Liver (tissue), 8 donors: ENCODE measurements at regions not wholly inside any gene's neighbourhood (a gene's known extent, or its start where the extent isn't known, plus 50 kb on each side); places are given as distances from the start of the nearest gene placed in this dataset.
"Not testable (repeated sequence)": the region's sequence is repeated elsewhere in the genome, so short reads cannot be mapped to it uniquely, and the experiment has no call there.

ENCODE experiments used
- DNase-seq: peaks from one replicate; pipeline ENCODE4 v3.0.0-alpha.2; 2017; ENCODE audit warnings: low spot score
- H3K27ac ChIP-seq, 2 donors: one replicate each; pipeline ENCODE4 v1.7.0; 2013; ENCODE audit warnings: inconsistent platforms in 2 of 2, low read length in 2 of 2, control low read depth in 1 of 2, low read depth in 1 of 2, mild to moderate bottlenecking in 1 of 2
- H3K27me3 ChIP-seq, 4 donors: one replicate each; pipeline versions ENCODE4 v1.6.1 to v1.7.0; 2013; ENCODE audit warnings: low read length in 3 of 4, inconsistent platforms in 1 of 4, mild to moderate bottlenecking in 1 of 4, moderate library complexity in 1 of 4; ENCODE audit not compliant: control insufficient read depth in 4 of 4, insufficient read depth in 4 of 4
- H3K36me3 ChIP-seq, 4 donors: one replicate each; pipeline versions ENCODE4 v1.6.1 to v1.7.0; 2013; ENCODE audit warnings: low read length in 3 of 4, mild to moderate bottlenecking in 3 of 4, low read depth in 1 of 4, moderate library complexity in 1 of 4; ENCODE audit not compliant: control insufficient read depth in 4 of 4, insufficient read depth in 3 of 4
- H3K4me1 ChIP-seq, 4 donors: one replicate each; pipeline versions ENCODE4 v1.6.1 to v1.7.0; 2013; ENCODE audit warnings: low read length in 3 of 4, mild to moderate bottlenecking in 3 of 4, moderate library complexity in 1 of 4; ENCODE audit not compliant: control insufficient read depth in 4 of 4, insufficient read depth in 4 of 4
- H3K4me3 ChIP-seq, 3 donors: one replicate each; pipeline versions ENCODE4 v1.6.1 to v1.7.0; 2013; ENCODE audit warnings: low read length in 3 of 3, control low read depth in 1 of 3, low read depth in 1 of 3, mild to moderate bottlenecking in 1 of 3
- H3K9ac ChIP-seq, 2 donors: one replicate each; pipeline ENCODE4 v1.7.0; 2013; ENCODE audit warnings: low read length in 2 of 2, mild to moderate bottlenecking in 2 of 2, moderate library complexity in 2 of 2, control low read depth in 1 of 2, low read depth in 1 of 2
- H3K9me3 ChIP-seq, 4 donors: one replicate each; pipeline versions ENCODE4 v1.6.1 to v1.7.0; 2013; ENCODE audit warnings: low read length in 3 of 4; ENCODE audit not compliant: control insufficient read depth in 4 of 4
- CTCF ChIP-seq: fragments of 150-350 bp; IDR thresholded peaks from 2 replicates; pipeline ENCODE4 v1.5.1; 2017; ENCODE audit warnings: improper control_type of control experiment, low read depth, low read length; ENCODE audit not compliant: missing input control
- HNF4G ChIP-seq: IDR thresholded peaks from 2 replicates; pipeline ENCODE4 v1.6.1; 2016; ENCODE audit warnings: antibody characterized with exemption
- WGBS: extraction: QIAGEN DNeasy Blood & Tissue Kit; methylation state at CpG from one replicate; pipeline ENCODE4 v1.1.7; 2013; 5-methylcytosine and 5-hydroxymethylcytosine counted together
- donor health status: healthy.
- donor health status: healthy.
- donor health status: healthy.
- donor health status: healthy.
- donor health status: healthy.

- no peaks in the 10 kb centered on the region for H3K27me3 ChIP-seq
- no peaks in the 10 kb centered on the region for H3K9me3 ChIP-seq
- DNase-seq: no peak
- no peak overlapping the region for H3K4me3 ChIP-seq
- H3K9ac ChIP-seq: no peak overlapping the region
- no peaks in the 10 kb centered on the region for H3K36me3 ChIP-seq
- H3K4me1 ChIP-seq: no peaks in the 10 kb centered on the region
- TF ChIP-seq CTCF (no peak), HNF4G (no peak)
- H3K27ac ChIP-seq: no peak overlapping the region
Observed at GRCh38 chr6:58290177-58290576, 972.7 kb downstream of the PRIM2 start.

DNA sequence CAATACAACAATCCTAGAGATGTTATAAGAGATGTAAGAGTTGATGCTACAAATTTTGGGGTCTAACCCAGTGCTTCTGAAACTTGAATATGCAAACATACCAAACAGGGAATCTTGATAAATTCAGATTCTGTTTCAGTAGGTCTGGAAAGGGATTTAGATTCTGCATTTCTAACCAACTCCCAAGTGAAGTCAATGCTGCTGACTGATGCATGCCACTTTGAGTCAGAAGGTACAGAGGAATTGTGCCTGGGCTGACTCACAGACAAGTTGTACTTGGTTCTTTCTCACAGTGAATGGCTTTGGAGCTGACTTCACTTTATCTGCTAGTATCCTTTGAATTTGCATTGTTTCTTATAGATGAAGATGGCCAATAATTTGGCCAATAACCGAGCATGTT lies 973.9 kb downstream of the PRIM2 start:
- not testable (repeated sequence) for H3K27me3 ChIP-seq, H3K9ac ChIP-seq, DNase-seq, H3K4me3 ChIP-seq, H3K9me3 ChIP-seq, H3K27ac ChIP-seq, H3K4me1 ChIP-seq, H3K36me3 ChIP-seq
- WGBS: 29% methylated on average over 1 of the region's 1 CpG

- not testable (repeated sequence) for H3K36me3 ChIP-seq, H3K4me1 ChIP-seq, H3K9ac ChIP-seq, H3K4me3 ChIP-seq, DNase-seq, H3K27ac ChIP-seq, H3K9me3 ChIP-seq, H3K27me3 ChIP-seq
Observed at GRCh38 chr6:58307901-58308300, 990.5 kb downstream of the PRIM2 start.

DNA sequence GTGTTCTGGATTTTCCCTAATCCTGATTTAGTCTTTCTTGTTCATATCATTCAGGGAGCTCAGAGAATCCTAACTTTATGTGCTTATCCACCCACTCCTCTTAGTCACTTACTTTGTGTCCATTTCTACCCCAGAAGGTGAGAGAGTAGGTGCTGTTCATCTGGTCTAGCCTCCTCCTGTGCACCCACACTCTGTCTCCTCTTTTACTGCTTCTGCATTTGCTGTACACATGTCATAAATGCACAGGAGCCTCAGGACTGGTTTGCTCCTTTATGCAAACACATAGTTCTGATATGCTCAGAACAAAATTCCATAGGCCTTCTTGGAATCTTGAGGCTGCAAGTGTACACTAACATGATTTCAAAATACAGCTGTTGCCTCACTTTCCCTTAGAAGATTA lies 1014.7 kb downstream of the PRIM2 start:
- not testable (repeated sequence) for H3K4me3 ChIP-seq, H3K27ac ChIP-seq, DNase-seq, H3K9me3 ChIP-seq, H3K36me3 ChIP-seq, H3K4me1 ChIP-seq, H3K27me3 ChIP-seq, H3K9ac ChIP-seq

- not testable (repeated sequence) for H3K4me3 ChIP-seq, H3K27me3 ChIP-seq, DNase-seq, H3K36me3 ChIP-seq, H3K9ac ChIP-seq, H3K4me1 ChIP-seq, H3K9me3 ChIP-seq, H3K27ac ChIP-seq
- 84% methylated on average over 5 of the region's 5 CpGs for WGBS
Observed at GRCh38 chr6:58342287-58342686, 1024.9 kb downstream of the PRIM2 start.

DNA sequence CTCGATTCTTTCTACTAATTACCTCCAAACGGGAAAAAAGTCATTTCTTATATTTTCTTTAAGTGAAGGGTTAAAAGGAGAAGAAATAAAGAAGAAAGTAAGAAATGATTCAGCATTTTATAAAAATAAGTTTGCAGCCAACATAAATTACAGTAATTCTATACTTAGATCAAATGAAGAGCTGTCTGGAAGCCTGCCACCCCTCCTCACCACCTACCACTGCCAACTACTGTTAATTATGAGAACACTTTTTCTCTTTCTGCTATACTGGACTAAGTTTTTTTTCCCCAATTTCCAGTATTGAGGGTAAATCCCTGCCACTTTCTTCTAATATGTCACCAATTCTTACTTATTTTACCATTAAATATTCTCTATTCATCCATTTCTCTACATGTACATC lies 1030.1 kb downstream of the PRIM2 start:
- DNase-seq, H3K4me1 ChIP-seq, H3K9me3 ChIP-seq, H3K27ac ChIP-seq, H3K9ac ChIP-seq, H3K27me3 ChIP-seq, H3K36me3 ChIP-seq, H3K4me3 ChIP-seq: not testable (repeated sequence)
- 77% methylated on average over 2 of the region's 2 CpGs for WGBS

- not testable (repeated sequence) for H3K4me3 ChIP-seq, H3K36me3 ChIP-seq, H3K4me1 ChIP-seq, H3K27ac ChIP-seq, H3K9ac ChIP-seq, DNase-seq, H3K9me3 ChIP-seq, H3K27me3 ChIP-seq
- 81% methylated on average over 1 of the region's 1 CpG for WGBS
Observed at GRCh38 chr6:58351619-58352018, 1034.2 kb downstream of the PRIM2 start.

- not testable (repeated sequence) for H3K36me3 ChIP-seq, H3K4me1 ChIP-seq, H3K9ac ChIP-seq, H3K4me3 ChIP-seq, DNase-seq, H3K27me3 ChIP-seq, H3K27ac ChIP-seq, H3K9me3 ChIP-seq
- 50% methylated on average over 1 of the region's 1 CpG for WGBS
Observed at GRCh38 chr6:58358452-58358851, 1041.0 kb downstream of the PRIM2 start.
